ENCODE measurements at regions not wholly inside any gene's neighbourhood (a gene's known extent, or its start where the extent isn't known, plus 50 kb on each side); places are given as distances from the start of the nearest gene placed in this dataset.
"Not testable (repeated sequence)": the region's sequence is repeated elsewhere in the genome, so short reads cannot be mapped to it uniquely, and the experiment has no call there.

DNA sequence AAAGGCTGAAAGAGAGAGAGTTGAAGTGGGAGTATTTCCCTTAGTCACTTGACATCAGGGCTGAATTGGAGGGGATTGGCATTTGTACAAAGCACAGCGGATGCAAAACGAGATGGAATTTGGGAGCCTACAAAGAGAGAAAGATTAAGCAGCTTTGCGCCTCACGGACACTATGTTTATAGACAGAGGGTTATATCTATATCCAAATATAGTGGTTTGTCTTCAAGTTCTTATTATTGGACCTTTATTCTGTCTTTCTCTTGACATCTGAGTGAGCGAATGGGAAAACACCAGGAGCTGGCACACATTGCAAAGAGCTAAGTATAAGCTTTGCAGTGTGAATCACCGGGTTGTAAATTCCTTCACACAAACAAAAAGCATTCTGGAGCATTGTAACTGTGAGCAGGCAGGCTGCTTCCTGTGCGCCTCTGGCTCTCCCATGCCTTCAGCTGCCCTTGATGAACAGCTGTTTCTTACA, 500.2 kb downstream of the STIM2 start:
- DNase-seq (ENCODE audit: low spot score), result no peak

- DNase-seq (ENCODE audit: low spot score), result no peak
Measured at GRCh38 chr4:27364509-27364908, 503.9 kb downstream of the STIM2 start.

DNA sequence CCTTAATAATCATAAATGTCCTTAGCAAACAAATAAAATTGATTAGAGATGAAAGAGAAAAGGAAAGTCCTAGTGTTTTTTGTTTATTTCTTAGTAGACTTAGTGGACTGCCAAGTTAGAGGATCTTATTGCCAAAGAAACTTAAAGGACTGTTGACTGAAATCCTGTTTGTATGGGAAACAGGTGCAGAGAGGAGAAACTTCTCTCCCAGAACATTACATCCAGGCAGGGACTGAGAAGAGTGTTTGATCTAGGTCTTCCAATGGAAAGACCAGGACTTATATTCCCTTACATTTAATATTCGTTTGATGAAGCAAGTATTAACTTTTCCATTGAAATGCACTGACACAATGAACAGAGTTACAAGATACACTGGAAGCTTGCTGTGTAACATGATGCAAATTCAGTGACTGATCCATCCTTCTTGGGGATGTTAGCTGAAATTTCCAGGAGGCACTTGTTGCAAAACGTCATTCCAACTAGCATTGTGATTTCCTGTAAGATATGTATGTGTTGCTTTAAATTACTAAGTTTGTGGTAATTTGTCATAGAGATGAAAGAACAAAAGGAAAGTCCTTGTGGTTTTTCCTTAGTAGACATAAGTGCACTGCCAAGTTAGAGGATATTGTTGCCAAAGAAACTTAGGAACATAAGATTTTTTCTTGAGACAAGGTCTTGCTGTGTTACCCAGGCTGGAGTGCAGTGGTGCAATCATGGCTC, 505.6 kb downstream of the STIM2 start:
- DNase-seq (ENCODE audit: low spot score), result no peak

DNA sequence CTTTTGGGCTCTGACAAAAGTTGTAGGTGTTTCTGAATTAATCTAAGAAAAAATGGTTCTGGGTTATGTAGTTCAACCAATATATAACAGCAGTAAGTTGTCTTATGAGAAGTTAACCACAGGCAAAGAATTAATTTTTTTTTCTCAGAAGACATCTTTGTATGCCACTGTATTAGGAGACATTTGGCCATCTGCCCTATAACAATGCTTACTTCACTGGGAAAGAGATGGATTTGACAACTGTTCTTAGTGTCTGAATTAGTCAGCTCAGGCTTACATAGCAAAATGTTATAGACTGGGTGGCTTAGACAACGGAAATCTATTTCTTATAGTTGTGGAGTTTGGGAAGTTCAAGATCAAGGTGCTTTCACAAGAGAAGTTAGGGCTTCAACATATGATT, 508.1 kb downstream of the STIM2 start:
- DNase-seq (ENCODE audit: low spot score), result no peak

GRCh38 chr4:27381815-27382214, 521.2 kb downstream of the STIM2 start:
- no peak for DNase-seq (ENCODE audit: low spot score)

GRCh38 chr4:27387711-27388110, 527.1 kb downstream of the STIM2 start:
- no peak for DNase-seq (ENCODE audit: low spot score)

DNA sequence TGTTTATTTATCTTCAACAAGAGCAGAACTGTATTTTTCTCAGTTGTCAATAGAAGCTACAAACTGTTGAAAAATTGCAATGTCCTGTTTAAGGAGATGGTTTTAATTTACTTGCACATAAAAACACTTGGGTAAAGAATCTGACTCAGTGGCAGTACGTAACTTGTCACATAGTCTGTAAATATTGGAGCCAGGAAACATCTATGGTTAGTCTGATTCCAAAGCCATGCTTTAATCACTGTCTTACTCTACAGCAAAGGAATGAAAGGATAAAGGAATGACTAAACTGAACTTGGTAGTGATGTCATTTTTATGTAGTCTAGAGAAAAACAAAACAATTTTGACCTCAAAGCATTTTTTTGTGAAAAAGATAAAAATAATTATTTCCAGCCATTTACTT, 537.2 kb downstream of the STIM2 start:
- DNase-seq (ENCODE audit: low spot score), result no peak

DNA sequence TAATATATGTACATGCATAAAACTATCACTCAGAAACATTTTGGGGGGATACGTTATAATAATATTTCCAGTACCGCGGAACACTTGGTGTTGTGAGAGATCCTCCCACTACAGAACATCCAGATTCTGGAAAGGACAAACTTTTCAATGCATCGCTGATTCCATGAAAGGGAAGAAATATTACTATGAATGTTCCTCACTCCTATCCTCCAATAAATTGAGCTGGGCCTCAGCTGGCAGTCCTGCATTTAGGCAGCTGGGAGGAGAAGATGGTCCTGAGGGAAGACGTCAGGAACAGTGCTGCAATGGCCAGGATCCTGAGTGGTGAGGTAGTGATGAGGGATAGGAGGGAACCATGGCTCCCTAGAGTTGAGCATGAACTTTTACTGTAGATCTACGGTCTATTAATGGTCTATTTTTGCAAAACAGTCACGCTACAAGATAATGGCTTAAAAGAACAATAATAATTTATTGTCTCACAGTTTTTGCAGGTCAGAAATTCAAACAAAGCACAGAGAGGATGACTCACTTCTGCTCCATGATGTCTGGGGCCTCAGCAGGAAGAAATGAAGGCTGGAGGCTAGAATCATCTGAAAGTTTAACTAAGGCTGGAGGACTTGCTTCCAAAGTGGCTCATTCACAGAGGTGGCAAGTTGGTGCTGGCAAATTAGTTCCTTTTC, 538.1 kb downstream of the STIM2 start:
- no peak for DNase-seq (ENCODE audit: low spot score)

- DNase-seq (ENCODE audit: low spot score), result no peak
Measured at GRCh38 chr4:27407616-27408015, 547.0 kb downstream of the STIM2 start.

DNA sequence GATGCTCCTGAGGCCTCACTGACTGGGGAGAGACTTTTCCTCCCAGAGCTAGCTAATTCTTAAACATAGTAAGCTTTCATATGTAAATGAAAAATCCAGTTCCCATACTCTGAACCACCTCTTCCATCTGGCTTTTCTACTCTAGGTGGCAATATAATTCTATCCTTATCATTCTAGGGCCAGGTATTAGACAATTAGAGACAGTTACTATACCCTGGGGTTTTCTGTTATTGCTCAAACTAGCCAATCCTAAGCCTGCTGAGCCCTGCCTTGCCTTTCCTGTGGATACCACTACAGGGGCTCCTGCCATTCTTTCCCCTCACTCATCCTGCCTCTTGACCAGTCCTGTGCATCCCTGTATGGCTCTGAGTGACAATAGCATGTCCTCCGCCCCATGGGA, 552.0 kb downstream of the STIM2 start:
- DNase-seq (ENCODE audit: low spot score), result no peak

GRCh38 chr4:27414887-27415731, 554.5 kb downstream of the STIM2 start:
- DNase-seq (ENCODE audit: low spot score), result no peak

GRCh38 chr4:27428661-27429060, 568.0 kb downstream of the STIM2 start:
- DNase-seq (ENCODE audit: low spot score), result no peak

- DNase-seq (ENCODE audit: low spot score), result no peak
Measured at GRCh38 chr4:27429364-27429871, 568.8 kb downstream of the STIM2 start.

- DNase-seq (ENCODE audit: low spot score), result no peak
Measured at GRCh38 chr4:27442146-27442545, 581.5 kb downstream of the STIM2 start.

DNA sequence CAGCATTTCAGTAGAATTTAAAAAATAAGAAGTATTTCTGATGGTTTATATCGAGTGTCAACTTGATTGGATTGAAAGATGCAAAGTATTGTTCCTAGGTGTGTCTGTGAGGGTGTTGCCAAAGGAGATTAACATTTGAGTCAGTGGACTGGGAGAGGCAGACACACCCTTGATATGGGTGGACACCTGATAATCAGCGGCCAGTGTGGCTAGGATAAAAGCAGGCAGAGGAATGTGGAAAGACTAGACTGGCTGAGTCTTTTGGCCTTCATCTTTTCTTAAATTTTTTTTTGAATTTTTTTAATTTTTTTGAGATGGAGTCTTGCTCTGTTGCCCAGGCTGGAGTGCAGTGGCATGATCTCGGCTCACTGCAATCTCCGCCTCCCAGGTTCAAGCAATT, 582.0 kb downstream of the STIM2 start:
- not testable (repeated sequence) for DNase-seq (ENCODE audit: low spot score)

- DNase-seq (ENCODE audit: low spot score), result no peak
Measured at GRCh38 chr4:27463816-27464215, 603.2 kb downstream of the STIM2 start.

- DNase-seq (ENCODE audit: low spot score), result no peak
Measured at GRCh38 chr4:27467351-27467750, 606.7 kb downstream of the STIM2 start.

GRCh38 chr4:27472364-27472763, 611.7 kb downstream of the STIM2 start:
- no peak for DNase-seq (ENCODE audit: low spot score)

DNA sequence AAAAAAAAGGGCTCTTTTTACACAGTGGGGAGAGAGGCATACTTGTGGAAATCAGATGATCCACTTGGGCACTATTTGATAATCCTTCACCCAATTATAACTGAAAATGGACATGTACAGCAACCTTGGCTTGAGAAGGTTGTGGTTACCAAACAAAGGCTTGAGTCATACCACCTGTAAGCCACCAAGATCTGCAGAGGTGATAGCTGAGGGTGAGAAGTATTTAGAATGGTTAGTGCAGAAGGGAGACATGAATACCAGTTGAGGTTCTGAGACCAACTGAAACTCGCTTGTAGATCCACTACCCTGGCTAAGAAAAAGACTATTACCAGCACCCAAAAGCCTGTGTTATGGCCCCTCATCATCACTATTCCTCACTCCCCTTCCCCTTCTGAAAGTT, 614.0 kb downstream of the STIM2 start:
- no peak for DNase-seq (ENCODE audit: low spot score)

- no peak for DNase-seq (ENCODE audit: low spot score)
Measured at GRCh38 chr4:27484216-27484615, 623.6 kb downstream of the STIM2 start.

DNA sequence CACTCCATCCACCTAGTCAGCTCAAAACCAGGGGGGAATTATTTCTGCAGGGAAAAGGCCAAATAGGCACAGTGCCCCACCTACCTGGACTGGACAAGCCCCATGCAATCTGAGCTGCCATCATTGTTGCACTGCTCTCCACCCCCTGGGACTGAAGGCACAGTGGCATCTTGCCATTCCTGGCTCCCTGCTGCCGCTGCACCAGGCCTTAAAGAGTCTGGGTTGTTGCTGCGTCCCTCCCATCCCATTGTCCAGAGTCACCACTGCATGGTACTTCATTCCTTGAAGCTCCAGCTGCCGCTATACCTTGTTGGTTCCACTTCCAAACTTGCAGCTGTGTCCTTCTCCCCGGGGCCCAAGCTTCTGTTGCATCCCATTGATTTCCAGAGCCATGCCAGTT, 629.7 kb downstream of the STIM2 start:
- no peak for DNase-seq (ENCODE audit: low spot score)

DNA sequence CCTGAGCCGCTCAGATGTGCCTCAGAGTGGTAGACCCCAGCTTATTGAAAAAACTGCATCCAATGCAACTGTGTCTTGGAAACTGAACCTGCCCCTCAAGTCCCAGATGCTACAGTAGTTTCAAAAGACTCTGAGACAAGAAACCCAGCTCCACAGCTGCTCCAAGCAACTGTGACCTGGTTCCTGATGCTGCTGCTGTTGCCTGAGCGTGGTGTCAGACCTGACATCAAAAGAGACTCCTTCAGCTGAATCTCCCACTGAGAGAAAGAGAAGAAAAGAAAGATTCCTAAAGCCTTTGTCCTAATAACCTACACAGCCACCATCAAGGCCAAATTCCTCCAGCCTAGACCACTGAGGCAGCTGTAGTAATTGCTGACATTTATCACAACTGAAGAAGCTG, 630.1 kb downstream of the STIM2 start:
- DNase-seq (ENCODE audit: low spot score), result no peak

DNA sequence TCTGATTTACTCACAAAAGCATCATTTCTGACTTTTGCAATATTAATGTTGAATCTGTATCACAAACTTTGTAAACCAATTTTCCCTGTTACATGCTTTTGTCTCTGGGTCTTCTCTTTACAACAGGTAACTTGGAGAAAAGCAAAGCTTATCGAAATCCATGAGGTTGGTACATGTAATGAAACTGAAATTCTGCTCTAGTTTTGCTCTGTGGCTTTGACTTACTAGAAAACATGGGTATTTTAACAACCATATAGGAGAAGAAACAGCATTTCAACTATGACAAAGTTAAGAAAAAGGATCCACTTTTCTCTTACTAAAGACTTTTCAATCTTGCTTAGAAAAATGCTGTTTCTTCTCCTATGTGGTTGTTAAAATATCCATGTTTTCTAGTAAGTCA, 645.8 kb downstream of the STIM2 start:
- no peak for DNase-seq (ENCODE audit: low spot score)
